Smooth muscle cell (in vitro differentiated cells): ENCODE measurements at regions not wholly inside any gene's neighbourhood (a gene's known extent, or its start where the extent isn't known, plus 50 kb on each side); places are given as distances from the start of the nearest gene placed in this dataset.

Experiments
- DNase-seq: peaks from one replicate; lab custom pipeline; 2025; ENCODE audit not compliant: unreplicated experiment; lab: John Stamatoyannopoulos, UW
- H2AFZ ChIP-seq: fragments of 200-600 bp; sonication (generic); 2 replicates; pipeline ENCODE4 v1.6.0; 2016; ENCODE audit warnings: antibody characterized with exemption, low read depth, mild to moderate bottlenecking
- H3F3A ChIP-seq: fragments of 200-600 bp; sonication (generic); 2 replicates; pipeline ENCODE4 v1.6.0; 2017; ENCODE audit warnings: antibody characterized with exemption, low read depth
- H3K27ac ChIP-seq: fragments of 200-600 bp; sonication (generic); 2 replicates; pipeline ENCODE4 v1.5.1; 2016; ENCODE audit warnings: low read depth, mild to moderate bottlenecking
- H3K27me3 ChIP-seq: fragments of 200-600 bp; sonication (generic); 2 replicates; pipeline ENCODE4 v1.6.1; 2016; ENCODE audit warnings: low read depth, mild to moderate bottlenecking
- H3K36me3 ChIP-seq: fragments of 200-600 bp; sonication (generic); 2 replicates; pipeline ENCODE4 v1.5.1; 2016; ENCODE audit warnings: low read depth
- H3K4me1 ChIP-seq: fragments of 200-600 bp; sonication (generic); 2 replicates; pipeline ENCODE4 v1.5.1; 2016; ENCODE audit warnings: low read depth
- H3K4me2 ChIP-seq: fragments of 200-600 bp; sonication (generic); 2 replicates; pipeline ENCODE4 v1.6.0; 2016; ENCODE audit warnings: mild to moderate bottlenecking
- H3K4me3 ChIP-seq: fragments of 200-600 bp; sonication (generic); 2 replicates; pipeline ENCODE4 v1.5.1; 2016; ENCODE audit warnings: mild to moderate bottlenecking
- H3K79me2 ChIP-seq: fragments of 200-600 bp; sonication (generic); 2 replicates; pipeline ENCODE4 v1.6.0; 2016; ENCODE audit warnings: low read depth, mild to moderate bottlenecking
- H3K9ac ChIP-seq: fragments of 200-600 bp; sonication (generic); 2 replicates; pipeline ENCODE4 v1.6.0; 2016; ENCODE audit warnings: low read depth
- H3K9me3 ChIP-seq: fragments of 200-600 bp; sonication (generic); replicated peaks from 2 replicates; pipeline ENCODE4 v1.5.1; 2016; ENCODE audit warnings: low read depth
- H4K20me1 ChIP-seq: fragments of 200-600 bp; sonication (generic); 2 replicates; pipeline ENCODE4 v1.6.0; 2016; ENCODE audit warnings: low read depth
- CTCF ChIP-seq: fragments of 200-600 bp; sonication (generic); IDR thresholded peaks from 2 replicates; pipeline ENCODE4 v1.5.1; 2017; ENCODE audit warnings: borderline replicate concordance, mild to moderate bottlenecking, antibody characterized with exemption; ENCODE audit not compliant: insufficient read depth, poor library complexity, severe bottlenecking
- WGBS: methylation state at CpG from one replicate; pipeline ENCODE4 v1.1.7; 2016; ENCODE audit warnings: low lambda C conversion rate; 5-methylcytosine and 5-hydroxymethylcytosine counted together

DNA sequence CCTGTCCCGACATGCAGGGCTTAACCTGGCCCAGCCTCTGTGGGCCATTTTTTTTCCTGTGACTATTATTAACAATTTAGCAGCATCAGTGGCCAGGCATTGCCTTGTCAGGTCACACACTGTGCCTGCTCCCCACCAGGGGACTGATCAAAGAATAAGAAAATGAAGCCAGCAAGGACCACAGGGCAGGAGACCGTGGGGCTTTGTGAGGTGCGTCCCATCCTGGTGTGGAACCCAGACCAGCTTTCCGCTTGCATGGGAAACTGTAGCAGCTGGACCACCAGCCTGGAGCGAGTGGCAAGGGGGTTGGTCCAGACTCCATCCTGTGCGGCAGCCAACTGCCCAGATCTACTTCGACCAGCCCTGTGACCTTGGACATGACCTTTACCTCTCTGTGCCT is 218.3 kb downstream of the ANKRD60 start:
- Histone ChIP-seq H3K79me2 (no peaks in the 10 kb centered on the region), H3K4me1 (no peaks in the 10 kb centered on the region), H3K4me3 (no peak overlapping the region), H2AFZ (no peak overlapping the region), H3K27me3 (no peaks in the 10 kb centered on the region), H3K4me2 (no peak overlapping the region), H3K9me3 (no peaks in the 10 kb centered on the region), H3K36me3 (no peaks in the 10 kb centered on the region), H3F3A (no peaks in the 10 kb centered on the region), H4K20me1 (no peaks in the 10 kb centered on the region), H3K27ac (no peak overlapping the region), H3K9ac (no peak overlapping the region)
- no peak for TF ChIP-seq CTCF
- DNase-seq: no peak
- WGBS: 95% methylated on average over 7 of the region's 7 CpGs

DNA sequence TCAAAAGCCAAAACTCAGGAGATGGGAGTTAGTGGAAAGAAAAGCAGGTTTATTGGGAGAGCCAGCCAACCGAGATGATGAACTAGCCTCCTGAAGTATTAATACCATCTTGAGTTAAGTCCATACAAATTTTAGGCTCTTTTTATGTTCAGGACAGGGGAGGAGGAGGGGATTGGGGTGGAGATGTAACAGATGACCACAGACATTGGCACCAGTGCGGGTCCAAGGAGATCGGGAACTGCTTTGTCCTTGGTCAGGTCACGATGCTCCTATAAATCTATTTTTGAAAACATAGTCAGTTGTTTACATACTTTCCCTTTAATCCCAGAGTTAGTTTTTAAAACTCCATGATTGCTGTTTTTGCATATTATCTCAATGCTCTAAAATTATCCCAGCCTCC is 219.6 kb downstream of the ANKRD60 start:
- Histone ChIP-seq H3K79me2 (no peaks in the 10 kb centered on the region), H3K4me1 (no peaks in the 10 kb centered on the region), H3K36me3 (no peaks in the 10 kb centered on the region), H3K4me2 (no peak overlapping the region), H2AFZ (no peak overlapping the region), H3K9me3 (no peaks in the 10 kb centered on the region), H3K27ac (no peak overlapping the region), H3K9ac (no peak overlapping the region), H3K27me3 (no peaks in the 10 kb centered on the region), H3K4me3 (no peak overlapping the region), H4K20me1 (no peaks in the 10 kb centered on the region), H3F3A (no peaks in the 10 kb centered on the region)
- no peak for TF ChIP-seq CTCF
- 87% methylated on average over 4 of the region's 4 CpGs for WGBS
- no peak for DNase-seq

GRCh38 chr20:58008413-58008812 is 220.0 kb downstream of the ANKRD60 start:
- H3K27me3 ChIP-seq: no peaks in the 10 kb centered on the region
- no peaks in the 10 kb centered on the region for H3K79me2 ChIP-seq
- TF ChIP-seq CTCF: no peak
- no peak overlapping the region for H2AFZ ChIP-seq
- no peaks in the 10 kb centered on the region for H3K36me3 ChIP-seq
- 95% methylated on average over 13 of the region's 13 CpGs for WGBS
- no peak overlapping the region for H3K4me2 ChIP-seq
- no peaks in the 10 kb centered on the region for H3K9me3 ChIP-seq
- DNase-seq: no peak
- no peaks in the 10 kb centered on the region for H3K4me1 ChIP-seq
- H3K9ac ChIP-seq: no peak overlapping the region
- H3K4me3 ChIP-seq: no peak overlapping the region
- no peaks in the 10 kb centered on the region for H4K20me1 ChIP-seq
- no peak overlapping the region for H3K27ac ChIP-seq
- no peaks in the 10 kb centered on the region for H3F3A ChIP-seq

GRCh38 chr20:58007947-58008346 is 220.5 kb downstream of the ANKRD60 start:
- H3F3A ChIP-seq: no peaks in the 10 kb centered on the region
- H3K27ac ChIP-seq: no peak overlapping the region
- H3K9ac ChIP-seq: no peak overlapping the region
- no peaks in the 10 kb centered on the region for H3K27me3 ChIP-seq
- no peak for DNase-seq
- no peak for TF ChIP-seq CTCF
- H3K9me3 ChIP-seq: no peaks in the 10 kb centered on the region
- H2AFZ ChIP-seq: no peak overlapping the region
- no peaks in the 10 kb centered on the region for H3K79me2 ChIP-seq
- WGBS: 95% methylated on average over 2 of the region's 2 CpGs
- H3K36me3 ChIP-seq: no peaks in the 10 kb centered on the region
- H3K4me1 ChIP-seq: no peaks in the 10 kb centered on the region
- H3K4me2 ChIP-seq: no peak overlapping the region
- H3K4me3 ChIP-seq: no peak overlapping the region
- no peaks in the 10 kb centered on the region for H4K20me1 ChIP-seq
